Activated effector memory CD4-positive, alpha-beta T cell treated with anti-CD3 and anti-CD28 coated beads, Interleukin-2, amount 50 U/mL, for 16 hours (primary cell): ENCODE measurements at regions not wholly inside any gene's neighbourhood (a gene's known extent, or its start where the extent isn't known, plus 50 kb on each side); places are given as distances from the start of the nearest gene placed in this dataset.
"Not testable (repeated sequence)": the region's sequence is repeated elsewhere in the genome, so short reads cannot be mapped to it uniquely, and the experiment has no call there.

Experiments used
- DNase-seq: peaks from one replicate; pipeline ENCODE4 v3.0.0-alpha.2; 2020

DNA sequence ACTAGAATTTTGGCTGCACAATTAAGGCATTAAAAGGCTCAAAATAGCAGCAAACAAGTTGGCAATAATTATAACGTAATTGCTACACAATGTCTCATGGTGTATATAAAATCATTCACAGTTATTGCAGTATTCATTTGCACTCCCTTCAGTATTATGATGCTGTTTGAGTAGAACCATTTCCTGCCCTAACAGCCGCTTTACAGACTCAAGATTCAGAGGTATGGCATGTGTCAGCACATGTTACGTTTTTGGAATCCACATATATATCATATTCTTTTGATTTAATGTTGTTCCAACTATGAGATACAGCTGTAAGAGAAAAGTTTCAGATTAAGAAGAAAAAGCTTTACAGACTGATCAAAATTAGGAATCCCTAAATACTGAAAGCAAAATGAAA lies 56.3 kb upstream of the NCKAP5 start:
- DNase-seq: no peak

DNA sequence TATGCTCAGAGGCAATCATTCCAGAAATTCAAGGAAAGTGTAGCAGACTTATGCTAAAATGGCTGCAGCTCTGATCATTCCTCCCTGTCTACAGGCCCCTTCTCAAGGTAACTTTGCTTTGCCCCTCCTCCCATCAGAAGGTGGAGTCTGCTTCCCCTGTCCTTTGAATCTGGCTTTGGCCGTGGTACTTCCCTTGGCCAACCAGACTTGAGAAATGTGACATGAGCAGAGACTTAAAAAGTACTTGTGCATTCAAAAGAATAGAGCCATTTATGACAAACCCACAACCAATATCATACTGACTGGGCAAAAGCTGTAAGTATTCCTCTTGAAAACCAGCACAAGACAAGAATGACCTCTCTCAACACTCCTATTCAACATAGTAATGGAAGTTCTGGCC lies 59.5 kb upstream of the NCKAP5 start:
- no peak for DNase-seq

DNA sequence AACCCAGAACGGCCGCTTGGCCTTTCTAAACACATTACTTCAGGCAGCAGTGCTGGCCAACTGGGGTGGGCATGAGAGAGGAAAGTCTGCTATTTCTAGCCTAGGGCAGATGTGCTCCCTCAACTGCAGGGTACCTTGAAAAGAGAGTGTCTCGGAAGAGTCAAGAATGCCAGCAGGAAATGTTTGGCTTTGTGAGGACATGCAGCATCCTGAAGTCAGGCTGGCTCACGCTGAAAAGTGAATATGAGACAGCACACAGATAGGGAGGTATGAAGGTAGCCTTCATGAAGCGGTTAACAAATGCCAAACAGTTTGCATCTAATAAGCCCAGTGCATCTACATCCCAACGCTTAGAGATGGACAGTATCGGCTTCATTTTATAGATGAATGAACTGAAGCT lies 65.0 kb upstream of the NCKAP5 start:
- no peak for DNase-seq

DNA sequence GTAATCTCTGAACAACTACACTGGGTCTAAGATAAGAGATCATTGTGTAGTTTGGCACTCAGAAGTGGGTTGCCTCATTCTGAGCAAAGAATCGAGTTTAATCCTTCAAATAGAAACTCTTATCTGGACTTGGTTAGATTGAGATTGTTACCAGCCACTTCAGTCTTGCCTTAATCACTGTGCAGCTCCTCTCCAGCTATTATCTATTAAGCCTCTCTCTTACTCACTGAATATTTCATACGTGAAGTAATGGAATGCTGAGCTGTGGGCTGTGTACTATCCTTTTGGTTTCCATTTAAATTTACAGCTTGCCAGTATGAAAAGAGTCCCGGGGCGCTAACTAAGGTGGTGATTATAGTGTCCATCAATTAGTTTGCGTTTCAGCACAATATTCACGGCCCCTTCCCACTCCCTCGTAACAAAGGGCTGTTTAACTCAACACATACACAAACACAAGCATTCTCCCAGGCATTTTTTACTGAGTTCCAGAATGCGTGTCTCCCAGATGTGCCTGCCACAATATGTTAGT lies 65.7 kb upstream of the NCKAP5 start:
- no peak for DNase-seq

DNA sequence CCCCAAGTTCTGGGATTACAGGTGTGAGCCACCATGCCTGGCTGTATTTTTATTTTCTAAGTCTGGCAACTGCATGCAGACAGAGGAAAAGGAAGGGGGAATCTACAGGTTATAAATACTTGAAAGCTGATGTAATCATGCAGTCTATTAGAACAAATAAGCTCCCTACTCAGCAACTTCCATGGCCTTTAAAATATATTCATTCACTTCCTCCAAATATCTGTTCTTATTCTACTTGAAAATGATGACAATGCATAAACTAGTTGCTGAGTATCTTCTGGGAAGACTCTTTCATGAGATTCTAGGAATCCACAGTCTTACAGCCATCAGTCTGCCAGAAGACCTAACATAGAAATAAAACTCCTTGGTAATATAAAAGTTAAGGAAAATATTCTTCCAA lies 66.9 kb upstream of the NCKAP5 start:
- DNase-seq: no peak

DNA sequence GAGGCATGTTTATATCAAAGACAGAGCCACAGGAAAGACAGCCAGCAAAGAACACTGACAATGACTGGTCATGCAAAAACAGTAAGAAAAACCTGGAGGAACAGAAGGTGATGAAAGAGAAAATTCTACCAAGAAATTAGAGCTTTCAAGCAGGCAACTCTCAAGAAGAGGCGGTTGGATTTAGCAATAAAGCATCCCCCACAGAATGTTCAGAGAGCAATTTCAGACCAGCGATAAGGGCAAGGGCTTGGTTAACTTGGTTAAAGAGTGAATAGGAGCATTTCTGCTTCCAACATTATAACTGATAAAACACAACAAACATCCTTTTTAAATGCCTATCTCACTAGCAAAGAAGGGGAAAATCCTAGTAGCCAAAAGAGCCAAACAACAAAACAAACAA lies 68.0 kb upstream of the NCKAP5 start:
- DNase-seq: no peak

DNA sequence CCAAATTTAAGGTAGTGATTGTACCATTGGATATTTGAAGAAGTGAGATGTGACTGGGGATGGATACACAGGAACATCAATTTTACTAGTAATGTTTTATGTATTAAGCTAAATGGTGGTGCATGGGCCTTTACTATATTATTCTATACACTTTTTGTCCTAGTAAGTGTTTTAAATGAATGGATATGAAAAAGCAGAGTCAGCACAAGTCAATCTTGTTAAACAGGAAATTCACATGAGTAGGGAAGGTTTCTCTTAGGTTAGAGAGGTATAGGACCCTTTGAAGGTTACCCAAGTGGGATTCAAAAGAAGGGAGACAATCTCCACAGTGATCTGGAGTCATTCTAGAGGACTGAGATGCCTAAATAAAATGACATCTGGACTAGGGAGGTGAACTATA lies 71.8 kb upstream of the NCKAP5 start:
- DNase-seq: no peak

DNA sequence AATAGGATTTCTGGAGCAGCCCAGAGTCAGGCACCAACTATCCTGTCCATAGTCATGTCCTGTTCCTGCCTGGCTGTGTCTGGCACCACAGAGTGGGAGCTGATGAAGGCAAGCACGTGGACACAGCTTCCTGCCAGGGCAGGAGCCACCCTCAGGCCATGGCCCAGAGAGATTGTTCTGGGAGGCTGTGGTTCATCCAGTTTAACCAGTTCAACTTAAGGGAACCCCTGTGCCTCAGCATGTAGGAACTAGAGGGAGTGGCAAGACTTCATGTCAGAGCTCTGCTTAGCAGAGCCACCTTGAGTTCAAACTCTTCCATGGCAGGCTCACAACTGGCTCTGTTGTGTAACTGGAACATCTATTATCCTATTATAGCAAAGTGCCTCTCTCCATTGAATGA lies 73.2 kb upstream of the NCKAP5 start:
- no peak for DNase-seq

DNA sequence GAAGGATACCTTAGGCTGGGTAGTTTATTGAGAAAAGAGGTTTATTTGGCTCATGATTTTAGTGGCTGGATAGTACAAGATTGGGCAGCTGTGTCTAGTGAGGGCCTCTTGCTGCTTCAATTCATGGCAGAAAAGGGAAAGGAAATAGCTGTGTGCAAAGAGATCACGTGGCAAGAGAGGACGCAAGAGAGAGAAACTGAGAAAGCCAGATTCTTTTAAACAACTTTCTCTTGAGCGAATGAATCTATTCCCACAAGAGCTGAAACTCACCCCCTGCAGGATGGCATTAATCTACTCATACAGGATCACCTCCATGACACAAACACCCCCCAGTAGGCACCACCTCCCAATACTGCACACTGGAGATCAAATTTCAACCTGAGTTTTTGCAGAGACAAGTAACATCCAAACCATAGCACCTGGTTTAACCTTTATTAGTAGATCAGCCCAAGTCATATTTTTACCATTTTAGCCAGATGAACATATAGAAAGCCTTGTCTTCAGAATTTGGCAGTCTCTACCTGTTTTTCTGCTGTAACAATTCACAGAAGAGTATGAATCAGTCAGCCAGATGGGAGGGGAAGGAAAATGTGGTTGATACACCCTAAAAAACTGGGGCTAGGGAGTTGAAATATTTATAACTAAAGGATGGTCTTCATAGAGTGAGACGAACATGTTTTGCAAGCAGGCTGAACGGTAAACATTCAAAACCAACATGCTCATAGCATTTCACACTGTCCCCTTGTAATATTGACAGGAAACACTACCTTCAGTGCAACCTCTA lies 73.9 kb upstream of the NCKAP5 start:
- DNase-seq: no peak

DNA sequence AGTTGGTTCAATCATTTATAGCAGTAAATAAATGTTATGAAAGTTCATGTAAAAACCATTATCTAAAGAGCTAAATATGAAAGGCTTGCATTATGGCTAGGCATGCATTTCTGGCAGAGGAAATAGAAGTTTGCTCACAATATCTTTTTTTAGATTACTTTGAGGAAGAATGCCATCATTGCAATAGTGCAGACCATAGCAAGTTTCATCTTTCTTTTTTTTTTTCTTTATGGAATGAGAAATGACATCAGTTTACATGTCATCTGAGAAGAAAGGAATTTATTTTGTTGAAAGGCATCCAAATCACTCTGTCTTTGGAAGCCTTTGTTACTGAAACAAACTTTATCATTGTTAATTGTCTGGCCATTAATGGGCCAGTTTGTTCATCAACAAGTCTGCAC lies 74.5 kb upstream of the NCKAP5 start:
- no peak for DNase-seq

DNA sequence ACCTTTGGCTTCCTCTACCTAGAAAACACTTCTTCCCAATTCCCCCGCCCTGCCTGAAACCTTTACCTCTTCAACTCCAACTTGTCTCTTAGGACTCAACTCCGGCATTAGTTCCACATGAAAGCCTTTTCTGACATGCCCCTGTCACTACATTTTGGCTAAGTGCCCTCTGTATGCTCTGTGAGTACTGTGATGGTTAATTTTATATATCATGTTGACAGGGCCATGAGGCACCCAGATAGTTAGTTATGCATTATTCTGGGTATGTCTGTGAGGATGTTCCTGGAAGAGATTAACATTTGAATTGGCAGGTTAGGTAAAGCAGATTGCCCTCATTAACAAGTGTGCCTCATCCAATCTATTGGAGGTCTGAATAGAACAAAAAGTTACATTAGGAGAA lies 75.6 kb upstream of the NCKAP5 start:
- no peak for DNase-seq

DNA sequence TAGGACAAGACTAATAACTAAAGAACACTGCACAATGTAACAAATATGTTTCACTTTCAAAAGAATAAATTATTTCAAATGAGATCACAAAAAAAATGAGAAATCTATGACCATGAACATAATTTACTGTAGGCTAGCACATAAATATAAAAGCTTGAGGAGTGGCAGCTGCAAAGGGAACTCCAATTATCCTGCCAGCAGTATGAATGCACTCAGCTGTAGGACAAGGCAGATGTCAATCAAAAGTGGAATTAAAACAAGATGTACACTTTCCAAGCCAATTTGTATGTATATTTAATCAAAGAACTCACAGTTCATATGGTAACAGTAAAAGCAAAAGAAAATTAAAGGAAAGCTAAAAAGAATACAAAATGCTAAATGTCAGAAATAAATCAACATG lies 76.6 kb upstream of the NCKAP5 start:
- no peak for DNase-seq

DNA sequence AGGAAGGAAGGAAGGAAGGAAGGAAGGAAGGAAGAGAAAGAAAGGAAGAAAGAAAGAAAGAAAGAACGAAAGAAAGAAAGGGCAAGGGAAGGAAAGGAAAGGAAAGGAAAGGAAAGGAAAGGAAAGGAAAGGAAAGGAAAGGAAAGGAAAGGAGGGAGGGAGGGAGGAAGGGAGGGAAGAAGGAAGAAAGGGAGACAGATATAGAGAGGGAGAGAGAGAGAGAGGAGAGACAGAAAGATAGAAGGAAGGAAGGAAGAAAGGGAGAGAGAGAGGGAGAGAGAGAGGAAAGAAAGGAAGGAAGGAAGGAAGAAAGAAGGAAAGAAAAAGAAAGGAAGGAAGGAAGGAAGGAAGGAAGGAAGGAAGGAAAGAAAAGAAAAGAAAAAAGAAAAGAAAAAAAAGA lies 79.1 kb upstream of the NCKAP5 start:
- not testable (repeated sequence) for DNase-seq

DNA sequence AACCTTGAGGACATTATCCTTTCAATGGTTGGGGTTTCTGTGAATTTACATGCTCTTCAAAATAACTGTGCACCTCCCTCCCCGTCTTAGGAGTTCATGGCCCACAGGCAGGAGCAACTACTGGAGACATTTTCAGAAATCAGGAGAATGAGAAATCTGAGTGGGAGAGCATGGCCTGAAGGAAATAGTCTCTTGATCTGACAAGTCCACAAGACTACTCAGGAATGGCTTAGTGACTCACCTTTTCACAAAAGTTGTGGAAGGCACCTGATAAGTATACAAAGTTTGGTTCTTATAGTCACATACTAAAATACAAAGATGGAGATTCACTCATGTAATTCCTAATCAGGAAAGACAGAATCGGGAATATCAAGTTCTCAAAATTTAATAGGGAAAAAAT lies 83.6 kb upstream of the NCKAP5 start:
- no peak for DNase-seq

DNA sequence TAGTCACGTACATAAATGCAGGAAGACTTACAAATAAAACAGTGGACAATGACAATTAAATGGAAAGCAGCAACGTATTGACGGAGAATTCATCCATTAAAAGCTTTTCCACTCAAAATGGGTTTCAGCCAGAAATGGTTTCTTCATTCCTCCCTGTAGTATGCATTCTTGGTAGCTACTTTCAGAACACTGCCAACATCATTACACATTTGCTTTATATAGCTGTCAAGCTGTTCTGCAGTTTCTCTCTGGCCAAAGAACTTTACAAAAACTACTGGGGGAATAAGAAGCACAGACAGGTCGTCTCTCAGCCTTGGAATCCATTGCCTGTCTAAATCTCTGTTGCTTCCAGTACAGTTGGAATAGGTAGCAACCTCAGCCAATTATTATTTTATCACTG lies 84.1 kb upstream of the NCKAP5 start:
- DNase-seq: no peak

DNA sequence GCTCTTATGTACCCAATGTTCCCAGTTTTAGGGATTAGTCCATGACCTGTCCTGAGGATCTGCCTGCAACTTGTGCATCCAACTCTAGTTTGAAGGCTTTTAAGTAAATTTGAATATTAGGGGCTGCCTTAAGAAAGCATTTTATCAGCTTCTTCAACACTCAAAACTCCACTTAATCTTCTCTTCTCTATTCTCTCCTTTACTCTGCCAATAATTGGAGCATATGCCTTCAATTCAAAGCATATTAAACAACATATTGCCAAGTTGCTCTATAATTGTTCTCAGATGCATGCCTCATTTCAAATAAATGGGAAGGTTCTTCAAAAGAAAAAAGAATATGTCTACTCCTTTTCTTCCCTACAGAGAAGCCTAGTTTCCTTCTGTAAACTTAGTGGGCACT lies 84.8 kb upstream of the NCKAP5 start:
- no peak for DNase-seq

DNA sequence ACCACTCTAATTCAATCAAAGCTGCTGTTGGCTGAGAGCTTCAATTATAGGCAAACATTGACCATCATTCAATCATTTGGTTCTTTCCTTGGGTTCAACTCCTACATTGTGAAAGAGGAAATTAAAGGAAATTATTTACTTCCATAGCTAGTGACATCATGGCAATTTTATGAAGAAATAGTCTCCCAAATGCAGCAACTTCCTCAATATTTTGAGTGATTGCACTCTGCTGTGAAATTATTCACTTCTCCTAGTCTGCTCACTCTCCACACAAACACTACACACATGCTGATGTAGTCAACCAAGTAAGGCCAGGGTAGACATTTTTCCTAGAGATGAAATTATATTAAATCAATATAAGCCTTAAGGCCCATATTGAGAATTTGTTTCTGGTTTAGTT lies 86.7 kb upstream of the NCKAP5 start:
- DNase-seq: no peak

DNA sequence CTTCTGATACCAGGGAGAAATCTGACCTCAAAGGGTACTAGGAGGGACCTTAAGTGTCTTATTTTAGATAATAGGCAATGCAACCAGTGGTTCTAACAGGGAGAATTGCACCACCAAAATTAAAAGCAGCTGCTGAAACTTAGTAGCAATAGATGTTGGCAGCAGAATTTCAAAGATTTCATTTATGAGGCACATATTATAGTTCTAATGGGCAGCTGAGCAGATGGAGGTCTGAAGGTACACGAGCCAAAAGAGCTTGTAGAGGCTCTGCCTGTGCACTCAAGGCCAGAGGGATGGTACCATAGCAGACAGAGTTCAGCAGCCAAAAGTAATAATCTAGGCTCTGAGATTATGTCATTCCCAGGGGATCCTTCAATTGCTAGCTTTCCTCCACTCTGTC lies 87.3 kb upstream of the NCKAP5 start:
- no peak for DNase-seq

DNA sequence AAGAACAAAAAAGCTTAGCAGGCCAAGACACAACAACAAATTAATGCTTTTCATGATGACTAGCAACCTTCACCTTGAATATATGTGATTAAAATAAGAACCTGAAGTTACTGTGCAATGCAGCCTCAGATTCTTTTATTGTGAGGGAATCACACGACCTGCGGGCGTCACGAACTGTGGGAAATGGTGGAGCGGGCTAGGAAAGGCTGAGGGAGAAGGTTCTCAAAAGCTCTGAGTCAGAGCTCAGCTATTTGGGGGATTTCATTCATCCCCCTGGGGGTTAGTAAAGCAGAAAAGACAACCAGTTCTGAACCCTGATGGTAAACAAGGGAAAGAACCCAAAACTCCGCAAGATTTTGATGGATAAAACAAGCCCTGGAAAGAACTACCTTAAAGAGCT lies 89.3 kb upstream of the NCKAP5 start:
- DNase-seq: no peak

DNA sequence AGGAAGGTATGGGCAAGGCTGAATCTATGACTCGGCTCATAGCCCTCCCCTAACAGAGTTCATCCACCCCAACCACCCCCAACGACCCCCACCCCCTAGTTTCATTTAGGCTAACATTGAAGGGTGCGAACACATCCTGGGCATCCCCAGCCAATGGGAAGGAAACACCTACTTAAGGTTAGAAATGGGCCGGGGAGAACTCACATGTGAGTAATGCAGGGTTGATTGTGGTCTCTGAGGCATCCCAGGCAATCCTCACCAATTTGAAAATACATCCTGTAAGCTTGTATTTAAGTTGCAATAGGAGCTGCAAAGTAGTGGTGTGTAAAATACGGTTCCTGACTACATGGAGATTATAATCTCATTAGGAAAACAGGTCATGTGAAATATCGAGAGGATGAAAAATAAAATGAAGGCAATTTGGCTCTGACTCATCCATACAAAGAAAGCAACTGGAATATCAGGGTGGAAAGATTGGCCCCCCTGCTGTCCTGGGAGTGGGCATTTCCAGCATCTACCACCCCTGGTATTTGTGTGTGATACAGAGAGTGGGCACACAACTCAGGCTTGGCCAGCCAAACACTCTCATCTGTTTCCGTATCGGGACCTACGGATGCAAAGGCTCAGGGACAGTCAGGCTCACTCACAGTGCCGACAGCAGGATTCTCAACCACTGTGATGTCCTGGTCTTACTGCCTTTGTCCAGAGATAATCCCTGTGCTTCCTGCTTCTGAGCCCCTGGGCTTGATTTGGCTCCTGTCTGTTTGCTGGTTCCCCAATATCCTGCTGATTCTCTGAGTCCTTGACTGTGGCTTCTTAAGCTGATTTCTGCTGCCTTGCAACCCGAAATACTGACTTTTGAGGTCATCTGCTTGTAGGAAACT lies 90.0 kb upstream of the NCKAP5 start:
- no peak for DNase-seq

DNA sequence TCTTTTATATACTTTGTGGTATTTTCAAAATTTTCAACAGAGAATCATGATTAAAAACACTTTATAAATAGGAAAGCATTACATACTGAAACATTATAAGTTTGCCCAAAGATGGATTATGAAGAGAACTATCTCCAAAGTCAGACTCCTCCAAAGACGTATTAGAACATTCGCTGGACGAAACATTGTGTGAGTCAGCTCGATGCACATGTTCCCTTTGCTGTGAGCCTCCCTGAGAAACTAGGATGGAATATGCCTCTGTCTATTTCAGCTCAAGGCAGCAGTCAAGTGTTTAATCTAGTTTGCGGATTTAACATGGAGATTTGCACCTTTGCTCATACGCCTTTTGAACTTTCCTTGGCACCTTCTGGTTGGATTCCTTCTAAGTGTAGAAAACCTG lies 92.2 kb upstream of the NCKAP5 start:
- no peak for DNase-seq

DNA sequence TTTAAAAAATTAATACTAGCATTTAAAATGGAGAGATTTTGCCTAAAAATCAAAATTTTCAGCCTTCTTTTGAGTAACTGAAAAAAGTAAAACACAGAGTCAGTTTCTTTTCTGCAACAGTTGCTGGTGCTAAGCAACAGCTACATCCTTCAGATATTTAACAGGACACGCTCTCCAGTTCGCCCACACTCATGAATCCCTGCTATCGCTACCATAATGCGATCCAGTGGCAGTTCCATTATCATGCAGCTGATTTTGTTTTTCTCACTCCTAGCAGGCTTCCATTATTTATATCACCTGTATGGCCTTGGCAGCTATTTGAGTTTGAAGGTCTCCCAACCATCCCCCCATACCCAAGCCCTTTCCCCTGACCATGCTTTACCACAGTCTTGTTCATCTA lies 93.1 kb upstream of the NCKAP5 start:
- DNase-seq: no peak

DNA sequence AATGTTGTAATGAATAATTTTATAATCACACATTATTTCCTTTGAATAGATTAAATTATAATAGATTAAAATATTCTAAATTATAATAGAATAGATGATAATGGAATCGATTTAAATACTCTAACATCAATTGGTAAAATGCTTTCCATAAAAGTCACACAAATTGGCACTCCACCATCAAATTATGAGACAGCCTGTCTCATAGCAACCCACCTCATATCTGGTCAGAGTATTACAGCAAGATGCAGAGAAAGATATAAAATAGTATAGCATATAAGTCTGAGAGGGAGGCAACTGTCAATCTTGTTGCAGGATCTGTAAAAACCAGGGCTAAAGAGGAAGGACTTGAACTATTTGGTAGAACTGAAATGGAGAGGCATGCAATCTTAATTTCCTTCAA lies 98.4 kb upstream of the NCKAP5 start:
- DNase-seq: no peak

DNA sequence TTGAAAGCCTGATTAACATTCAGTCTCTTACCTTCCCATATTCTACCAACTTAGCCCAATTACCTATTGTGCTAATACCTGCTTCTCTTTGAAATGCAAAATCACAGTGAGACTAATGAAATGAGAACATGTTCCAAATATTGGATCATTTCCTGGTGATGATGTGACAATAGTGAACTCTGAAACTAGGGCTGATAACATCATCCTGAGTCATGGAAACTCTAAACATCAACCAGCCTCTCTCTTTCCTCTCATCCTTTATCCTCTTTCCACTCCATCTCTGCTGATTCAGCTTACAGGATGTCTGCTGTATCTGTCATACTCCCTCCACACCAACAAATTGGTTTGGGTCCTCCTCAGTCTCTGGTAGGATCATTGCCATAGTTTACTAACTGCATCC lies 98.8 kb upstream of the NCKAP5 start:
- DNase-seq: no peak
